GM12874 (cell line): ENCODE measurements at regions not wholly inside any gene's neighbourhood (a gene's known extent, or its start where the extent isn't known, plus 50 kb on each side); places are given as distances from the start of the nearest gene placed in this dataset.

ENCODE experiments used
- CTCF ChIP-seq: IDR thresholded peaks from 2 replicates; pipeline ENCODE4 v1.5.1; 2011; ENCODE audit warnings: low read depth, mild to moderate bottlenecking, control low read depth, low read length, moderate library complexity; ENCODE audit not compliant: insufficient read depth

- TF ChIP-seq CTCF, result no peak
These were observed 330.1 kb upstream of the MGMT start for GRCh38 chr10:129136951-129137350.

- TF ChIP-seq CTCF, result no peak
These were observed 325.8 kb upstream of the MGMT start for GRCh38 chr10:129140921-129141885.

GRCh38 chr10:129151281-129151680 is 315.8 kb upstream of the MGMT start:
- TF ChIP-seq CTCF, result no peak

GRCh38 chr10:129156406-129156805 is 310.6 kb upstream of the MGMT start:
- TF ChIP-seq CTCF, result no peak

GRCh38 chr10:129157185-129157584 is 309.9 kb upstream of the MGMT start:
- TF ChIP-seq CTCF, result no peak

GRCh38 chr10:129161150-129161549 is 305.9 kb upstream of the MGMT start:
- no peak for TF ChIP-seq CTCF

GRCh38 chr10:129163531-129163930 is 303.5 kb upstream of the MGMT start:
- no peak for TF ChIP-seq CTCF
